OCI-LY3 (cell line): ENCODE measurements at regions not wholly inside any gene's neighbourhood (a gene's known extent, or its start where the extent isn't known, plus 50 kb on each side); places are given as distances from the start of the nearest gene placed in this dataset.

Source experiments
- H2AFZ ChIP-seq: fragments of 200-600, 300-600 bp; shearing (Covaris generic); 2 replicates; pipeline ENCODE4 v1.6.0; 2014; ENCODE audit warnings: antibody characterized with exemption, low read depth, low read length
- H3K27ac ChIP-seq: fragments of 200-600, 300-600 bp; sonication (generic); 2 replicates; pipeline ENCODE4 v1.5.1; 2014; ENCODE audit warnings: mild to moderate bottlenecking, low read length, moderate library complexity, mixed read lengths
- H3K27me3 ChIP-seq: fragments of 200-600, 300-600 bp; sonication (generic); 2 replicates; pipeline ENCODE4 v1.6.1; 2014; ENCODE audit warnings: low read depth, low read length, mixed read lengths
- H3K36me3 ChIP-seq: fragments of 200-600, 300-600 bp; sonication (generic); replicated peaks from 2 replicates; pipeline ENCODE3; 2014; ENCODE audit warnings: low read depth, low read length, mixed read lengths
- H3K4me1 ChIP-seq: fragments of 300-600, 200-600 bp; sonication (generic); 2 replicates; pipeline ENCODE4 v1.6.1; 2014; ENCODE audit warnings: low read length, mixed read lengths
- H3K4me2 ChIP-seq: fragments of 200-600, 300-600 bp; sonication (generic); 2 replicates; pipeline ENCODE4 v1.6.1; 2014; ENCODE audit warnings: low read length, mixed read lengths
- H3K4me3 ChIP-seq: fragments of 300-600, 200-600 bp; sonication (generic); 2 replicates; pipeline ENCODE4 v1.5.1; 2014; ENCODE audit warnings: antibody characterized with exemption, mild to moderate bottlenecking, low read length, moderate library complexity
- H3K79me2 ChIP-seq: fragments of 300-600, 200-600 bp; shearing (Covaris generic); 2 replicates; pipeline ENCODE4 v1.6.1; 2014; ENCODE audit warnings: mild to moderate bottlenecking, low read length, mixed read lengths
- H3K9ac ChIP-seq: fragments of 300-600, 200-600 bp; shearing (Covaris generic); 2 replicates; pipeline ENCODE4 v1.6.0; 2014; ENCODE audit warnings: mild to moderate bottlenecking, low read length, moderate library complexity
- H3K9me3 ChIP-seq: fragments of 200-600, 300-600 bp; shearing (Covaris generic); 2 replicates; pipeline ENCODE4 v1.6.1; 2014; ENCODE audit warnings: low read length, mixed read lengths; ENCODE audit not compliant: insufficient read depth
- H4K20me1 ChIP-seq: fragments of 200-600, 300-600 bp; sonication (generic); 2 replicates; pipeline ENCODE4 v1.6.1; 2016; ENCODE audit warnings: low read length, mixed read lengths; ENCODE audit not compliant: insufficient read depth
- EZH2phosphoT487 ChIP-seq: fragments of 200-600 bp; shearing (Covaris generic); IDR thresholded peaks from 2 replicates; pipeline ENCODE4 v1.6.1; 2018; ENCODE audit warnings: antibody characterized with exemption, mixed run types, low read depth
- TF ChIP-seq, protein P1 (sequence below): fragments of 200-600, 300-600 bp; sonication (generic); IDR thresholded peaks from 2 replicates; pipeline ENCODE4 v1.5.1; 2014; ENCODE audit warnings: antibody characterized with exemption, low read length, low read depth

DNA sequence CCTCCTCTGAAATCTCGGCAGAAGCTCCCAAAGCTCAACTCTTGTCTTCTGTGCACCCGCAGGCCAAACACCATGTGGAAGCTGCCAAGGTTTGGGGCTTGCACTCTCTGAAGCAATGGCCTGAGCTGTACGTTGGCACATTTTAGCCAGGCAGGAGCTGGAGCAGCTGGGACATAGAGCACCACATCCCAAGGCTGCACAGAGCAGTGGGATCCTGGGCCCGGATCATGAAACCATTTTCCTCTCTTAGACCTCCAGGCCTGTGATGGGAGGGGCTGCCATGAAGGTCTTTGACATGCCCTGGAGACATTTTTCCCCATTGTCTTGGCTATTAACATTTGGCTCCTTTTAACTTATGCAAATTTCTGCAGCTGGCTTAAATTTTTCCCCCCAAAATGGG is 567.1 kb upstream of the ZNF608 start:
- no peak overlapping the region for H3K9ac ChIP-seq
- no peaks in the 10 kb centered on the region for H3K36me3 ChIP-seq
- no peaks in the 10 kb centered on the region for H3K79me2 ChIP-seq
- TF ChIP-seq, protein P1, sequence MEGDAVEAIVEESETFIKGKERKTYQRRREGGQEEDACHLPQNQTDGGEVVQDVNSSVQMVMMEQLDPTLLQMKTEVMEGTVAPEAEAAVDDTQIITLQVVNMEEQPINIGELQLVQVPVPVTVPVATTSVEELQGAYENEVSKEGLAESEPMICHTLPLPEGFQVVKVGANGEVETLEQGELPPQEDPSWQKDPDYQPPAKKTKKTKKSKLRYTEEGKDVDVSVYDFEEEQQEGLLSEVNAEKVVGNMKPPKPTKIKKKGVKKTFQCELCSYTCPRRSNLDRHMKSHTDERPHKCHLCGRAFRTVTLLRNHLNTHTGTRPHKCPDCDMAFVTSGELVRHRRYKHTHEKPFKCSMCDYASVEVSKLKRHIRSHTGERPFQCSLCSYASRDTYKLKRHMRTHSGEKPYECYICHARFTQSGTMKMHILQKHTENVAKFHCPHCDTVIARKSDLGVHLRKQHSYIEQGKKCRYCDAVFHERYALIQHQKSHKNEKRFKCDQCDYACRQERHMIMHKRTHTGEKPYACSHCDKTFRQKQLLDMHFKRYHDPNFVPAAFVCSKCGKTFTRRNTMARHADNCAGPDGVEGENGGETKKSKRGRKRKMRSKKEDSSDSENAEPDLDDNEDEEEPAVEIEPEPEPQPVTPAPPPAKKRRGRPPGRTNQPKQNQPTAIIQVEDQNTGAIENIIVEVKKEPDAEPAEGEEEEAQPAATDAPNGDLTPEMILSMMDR, result no peak
- TF ChIP-seq EZH2phosphoT487, result no peak
- no peak overlapping the region for H3K4me3 ChIP-seq
- no peaks in the 10 kb centered on the region for H4K20me1 ChIP-seq
- no peak overlapping the region for H2AFZ ChIP-seq
- no peaks in the 10 kb centered on the region for H3K9me3 ChIP-seq
- H3K27ac ChIP-seq, result no peak overlapping the region
- H3K4me1 ChIP-seq, result no peaks in the 10 kb centered on the region
- H3K4me2 ChIP-seq, result no peak overlapping the region
- H3K27me3 ChIP-seq, result no peaks in the 10 kb centered on the region

DNA sequence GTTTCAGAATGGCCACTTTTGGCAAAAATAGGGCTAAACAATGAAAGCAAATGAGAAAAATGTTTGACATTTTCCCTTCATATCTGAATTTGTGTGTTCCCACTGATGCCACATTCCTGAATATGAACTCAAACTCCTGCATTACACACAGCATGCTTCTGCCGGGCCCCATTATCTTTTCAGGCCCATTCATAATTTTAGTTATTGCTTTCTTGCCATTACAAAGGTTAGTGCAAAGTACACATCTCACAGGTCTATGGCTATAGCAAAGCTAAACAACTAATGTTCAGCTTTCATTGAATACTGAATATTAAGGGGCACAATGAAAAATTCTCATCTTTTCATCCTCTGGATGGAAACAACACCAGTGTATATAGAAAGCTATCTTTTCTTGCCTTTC is 568.9 kb upstream of the ZNF608 start:
- H3K27ac ChIP-seq, result no peak overlapping the region
- TF ChIP-seq, protein P1, result no peak
- TF ChIP-seq EZH2phosphoT487, result no peak
- H3K9me3 ChIP-seq, result no peaks in the 10 kb centered on the region

DNA sequence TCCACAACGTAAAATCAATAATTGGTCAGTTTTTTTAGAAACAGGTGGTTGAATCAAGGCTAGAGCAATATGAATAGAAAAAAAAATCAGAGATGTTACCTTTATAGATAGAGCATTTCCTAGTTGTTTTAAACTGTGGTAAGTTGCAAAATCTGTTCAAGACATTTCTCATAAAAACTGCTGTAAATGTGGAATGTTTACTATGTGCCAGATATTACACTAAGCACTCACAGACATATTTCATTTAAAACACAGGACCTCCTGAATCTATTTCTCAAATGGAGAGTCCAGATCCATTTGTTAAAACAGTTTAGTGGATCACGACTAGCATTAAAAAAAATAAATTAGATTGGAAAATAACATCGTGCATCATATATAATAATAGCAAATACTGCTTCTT is 570.0 kb upstream of the ZNF608 start:
- H3K9ac ChIP-seq, result no peak overlapping the region
- H3K27me3 ChIP-seq, result no peaks in the 10 kb centered on the region
- H3K36me3 ChIP-seq, result no peaks in the 10 kb centered on the region
- H3K4me3 ChIP-seq, result no peak overlapping the region
- no peaks in the 10 kb centered on the region for H3K4me1 ChIP-seq
- no peak overlapping the region for H2AFZ ChIP-seq
- H4K20me1 ChIP-seq, result no peaks in the 10 kb centered on the region
- H3K9me3 ChIP-seq, result no peaks in the 10 kb centered on the region
- no peak overlapping the region for H3K27ac ChIP-seq
- H3K4me2 ChIP-seq, result no peak overlapping the region
- H3K79me2 ChIP-seq, result no peaks in the 10 kb centered on the region
- TF ChIP-seq, protein P1, result no peak
- TF ChIP-seq EZH2phosphoT487, result no peak

More for the DNA sequence above, 568.9 kb upstream of the ZNF608 start:
- no peaks in the 10 kb centered on the region for H3K27me3 ChIP-seq
- H3K4me2 ChIP-seq, result no peak overlapping the region
- no peaks in the 10 kb centered on the region for H4K20me1 ChIP-seq
- no peak overlapping the region for H3K9ac ChIP-seq
- no peaks in the 10 kb centered on the region for H3K79me2 ChIP-seq
- H2AFZ ChIP-seq, result no peak overlapping the region
- no peaks in the 10 kb centered on the region for H3K4me1 ChIP-seq
- H3K4me3 ChIP-seq, result no peak overlapping the region
- H3K36me3 ChIP-seq, result no peaks in the 10 kb centered on the region

- Histone ChIP-seq H2AFZ (no peak overlapping the region), H3K36me3 (no peaks in the 10 kb centered on the region), H3K27ac (no peak overlapping the region), H3K9me3 (no peaks in the 10 kb centered on the region), H3K27me3 (no peaks in the 10 kb centered on the region), H4K20me1 (no peaks in the 10 kb centered on the region), H3K9ac (no peak overlapping the region), H3K79me2 (no peaks in the 10 kb centered on the region), H3K4me3 (no peak overlapping the region), H3K4me2 (no peak overlapping the region), H3K4me1 (no peaks in the 10 kb centered on the region)
- TF ChIP-seq, protein P1, result no peak
- TF ChIP-seq EZH2phosphoT487, result no peak
These were observed 570.6 kb upstream of the ZNF608 start for GRCh38 chr5:125316915-125317535.
